Panc1 (cell line): ENCODE measurements at regions not wholly inside any gene's neighbourhood (a gene's known extent, or its start where the extent isn't known, plus 50 kb on each side); places are given as distances from the start of the nearest gene placed in this dataset.

Source experiments
- POLR2AphosphoS5 ChIP-seq: IDR thresholded peaks from 2 replicates; pipeline ENCODE4 v1.6.1; 2012; ENCODE audit warnings: mild to moderate bottlenecking, low read depth, low read length, moderate library complexity
- SIN3A ChIP-seq: IDR thresholded peaks from 2 replicates; pipeline ENCODE4 v1.6.1; 2012; ENCODE audit warnings: low read depth, mild to moderate bottlenecking, low read length, moderate library complexity, borderline replicate concordance; ENCODE audit not compliant: insufficient read depth
- TF ChIP-seq, protein P1 (sequence below): fragments of 450-650 bp; IDR thresholded peaks from 2 replicates; pipeline ENCODE4 v1.5.1; 2017; ENCODE audit warnings: mild to moderate bottlenecking
- TF ChIP-seq, protein P2 (sequence below), 2 experiments: IDR thresholded peaks; 2 replicates each; pipeline ENCODE4 v1.6.1; 2011 to 2012; ENCODE audit warnings: low read depth in 2 of 2, control low read depth in 1 of 2, low read length in 1 of 2, mild to moderate bottlenecking in 1 of 2, moderate library complexity in 1 of 2; ENCODE audit not compliant: insufficient read depth in 1 of 2

DNA sequence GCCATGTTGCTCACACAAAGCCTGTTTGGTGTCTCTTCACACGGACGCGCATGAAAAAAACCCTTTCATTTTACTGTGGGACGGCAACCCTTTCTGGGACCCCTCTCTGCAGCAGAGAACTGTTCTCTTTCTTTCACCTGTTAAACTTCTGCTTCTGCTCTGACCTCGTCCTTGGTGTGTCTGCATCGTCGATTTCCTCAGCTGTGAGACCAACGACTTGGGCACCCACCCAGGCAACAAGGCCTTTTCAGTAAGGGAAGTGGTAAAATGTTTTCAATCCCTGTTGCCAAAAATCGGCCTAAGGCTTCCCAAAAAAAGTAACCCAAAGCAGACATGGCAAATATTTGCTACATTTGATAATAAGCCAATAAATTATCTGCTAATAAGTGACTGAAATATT is 515.3 kb downstream of the IRS2 start:
- TF ChIP-seq SIN3A: no peak
- TF ChIP-seq, protein P1, sequence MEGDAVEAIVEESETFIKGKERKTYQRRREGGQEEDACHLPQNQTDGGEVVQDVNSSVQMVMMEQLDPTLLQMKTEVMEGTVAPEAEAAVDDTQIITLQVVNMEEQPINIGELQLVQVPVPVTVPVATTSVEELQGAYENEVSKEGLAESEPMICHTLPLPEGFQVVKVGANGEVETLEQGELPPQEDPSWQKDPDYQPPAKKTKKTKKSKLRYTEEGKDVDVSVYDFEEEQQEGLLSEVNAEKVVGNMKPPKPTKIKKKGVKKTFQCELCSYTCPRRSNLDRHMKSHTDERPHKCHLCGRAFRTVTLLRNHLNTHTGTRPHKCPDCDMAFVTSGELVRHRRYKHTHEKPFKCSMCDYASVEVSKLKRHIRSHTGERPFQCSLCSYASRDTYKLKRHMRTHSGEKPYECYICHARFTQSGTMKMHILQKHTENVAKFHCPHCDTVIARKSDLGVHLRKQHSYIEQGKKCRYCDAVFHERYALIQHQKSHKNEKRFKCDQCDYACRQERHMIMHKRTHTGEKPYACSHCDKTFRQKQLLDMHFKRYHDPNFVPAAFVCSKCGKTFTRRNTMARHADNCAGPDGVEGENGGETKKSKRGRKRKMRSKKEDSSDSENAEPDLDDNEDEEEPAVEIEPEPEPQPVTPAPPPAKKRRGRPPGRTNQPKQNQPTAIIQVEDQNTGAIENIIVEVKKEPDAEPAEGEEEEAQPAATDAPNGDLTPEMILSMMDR: no peak
- TF ChIP-seq POLR2AphosphoS5: no peak
- TF ChIP-seq, protein P2, sequence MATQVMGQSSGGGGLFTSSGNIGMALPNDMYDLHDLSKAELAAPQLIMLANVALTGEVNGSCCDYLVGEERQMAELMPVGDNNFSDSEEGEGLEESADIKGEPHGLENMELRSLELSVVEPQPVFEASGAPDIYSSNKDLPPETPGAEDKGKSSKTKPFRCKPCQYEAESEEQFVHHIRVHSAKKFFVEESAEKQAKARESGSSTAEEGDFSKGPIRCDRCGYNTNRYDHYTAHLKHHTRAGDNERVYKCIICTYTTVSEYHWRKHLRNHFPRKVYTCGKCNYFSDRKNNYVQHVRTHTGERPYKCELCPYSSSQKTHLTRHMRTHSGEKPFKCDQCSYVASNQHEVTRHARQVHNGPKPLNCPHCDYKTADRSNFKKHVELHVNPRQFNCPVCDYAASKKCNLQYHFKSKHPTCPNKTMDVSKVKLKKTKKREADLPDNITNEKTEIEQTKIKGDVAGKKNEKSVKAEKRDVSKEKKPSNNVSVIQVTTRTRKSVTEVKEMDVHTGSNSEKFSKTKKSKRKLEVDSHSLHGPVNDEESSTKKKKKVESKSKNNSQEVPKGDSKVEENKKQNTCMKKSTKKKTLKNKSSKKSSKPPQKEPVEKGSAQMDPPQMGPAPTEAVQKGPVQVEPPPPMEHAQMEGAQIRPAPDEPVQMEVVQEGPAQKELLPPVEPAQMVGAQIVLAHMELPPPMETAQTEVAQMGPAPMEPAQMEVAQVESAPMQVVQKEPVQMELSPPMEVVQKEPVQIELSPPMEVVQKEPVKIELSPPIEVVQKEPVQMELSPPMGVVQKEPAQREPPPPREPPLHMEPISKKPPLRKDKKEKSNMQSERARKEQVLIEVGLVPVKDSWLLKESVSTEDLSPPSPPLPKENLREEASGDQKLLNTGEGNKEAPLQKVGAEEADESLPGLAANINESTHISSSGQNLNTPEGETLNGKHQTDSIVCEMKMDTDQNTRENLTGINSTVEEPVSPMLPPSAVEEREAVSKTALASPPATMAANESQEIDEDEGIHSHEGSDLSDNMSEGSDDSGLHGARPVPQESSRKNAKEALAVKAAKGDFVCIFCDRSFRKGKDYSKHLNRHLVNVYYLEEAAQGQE (IDR thresholded peaks at IDR 0.05; ENCODE audit: insufficient read depth in 1 of 2, low read depth in 2 of 2, low read length in 1 of 2): no peak
